ENCODE measurements at regions not wholly inside any gene's neighbourhood (a gene's known extent, or its start where the extent isn't known, plus 50 kb on each side); places are given as distances from the start of the nearest gene placed in this dataset.

DNA sequence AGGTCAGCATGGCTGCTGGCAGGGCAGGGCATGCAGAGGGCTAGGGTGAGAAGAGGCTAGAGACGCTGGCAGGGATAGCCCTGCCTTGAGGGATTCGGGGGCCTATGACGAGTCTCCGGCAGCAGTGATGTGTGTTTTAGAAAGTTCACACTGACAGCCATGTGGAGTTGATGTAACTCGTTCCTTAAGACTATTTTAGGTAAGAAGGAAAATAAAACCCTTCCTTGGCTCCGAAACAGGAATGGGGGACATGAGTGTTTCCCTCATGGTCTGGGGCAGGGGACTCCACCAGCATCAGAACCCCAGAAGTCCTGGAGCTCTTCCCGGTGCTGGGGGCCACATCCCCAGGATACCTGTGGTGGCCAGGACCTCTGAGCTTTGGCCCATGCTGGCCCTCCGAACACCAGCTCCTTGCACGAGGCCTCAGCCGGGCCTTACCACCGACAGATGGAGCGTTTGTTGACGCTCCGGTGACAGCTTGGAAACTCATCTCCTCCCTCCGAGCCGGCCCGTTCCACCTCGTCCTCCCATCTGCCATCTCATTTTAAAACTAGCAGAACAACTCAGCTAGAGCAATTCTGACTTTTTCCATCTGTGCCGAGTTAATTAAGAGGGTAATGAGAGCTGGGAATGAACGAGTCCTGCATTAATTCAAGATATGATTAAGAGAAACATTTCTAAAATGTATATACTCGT, 337.7 kb downstream of the CDK5RAP2 start:
- DNase-seq (ENCODE audit: low spot score), result no peak
- H3K4me3 Mint-ChIP-seq, result no peak overlapping the region
- H3K36me3 Mint-ChIP-seq (ENCODE audit: low read depth), result no peaks in the 10 kb centered on the region
- H3K27ac Mint-ChIP-seq, result no peak overlapping the region
- H3K27me3 Mint-ChIP-seq (ENCODE audit: insufficient read depth), result no peaks in the 10 kb centered on the region
- no peaks in the 10 kb centered on the region for H3K4me1 Mint-ChIP-seq (ENCODE audit: low read depth)
- intact Hi-C loops (cut with micrococcal nuclease), result no loop called here
- H3K9me3 Mint-ChIP-seq, result no peaks in the 10 kb centered on the region

DNA sequence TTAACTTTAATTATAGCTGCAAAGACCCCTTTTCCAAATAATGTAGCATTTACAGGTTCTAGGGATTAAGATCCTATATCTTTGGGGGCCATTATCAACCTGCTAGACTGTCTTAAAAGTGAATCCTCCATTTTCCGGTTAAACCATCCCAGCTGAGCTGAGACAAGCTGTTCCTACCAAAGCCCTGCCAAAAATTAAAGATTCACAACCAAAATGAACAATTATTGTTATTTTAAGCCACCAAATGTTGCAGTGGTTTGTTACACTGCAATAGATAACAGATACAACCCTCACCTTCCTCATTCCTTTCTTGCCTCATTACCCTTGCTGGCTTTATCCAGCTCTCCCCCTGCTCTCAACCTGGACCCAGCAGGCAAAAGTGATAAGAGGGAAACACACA, 343.4 kb downstream of the CDK5RAP2 start:
- Mint-ChIP-seq H3K27ac (no peak overlapping the region), H3K4me1 (ENCODE audit: low read depth) (no peaks in the 10 kb centered on the region), H3K36me3 (ENCODE audit: low read depth) (no peaks in the 10 kb centered on the region), H3K27me3 (ENCODE audit: insufficient read depth) (no peaks in the 10 kb centered on the region), H3K4me3 (no peak overlapping the region), H3K9me3 (no peaks in the 10 kb centered on the region)
- no peak for DNase-seq (ENCODE audit: low spot score)
- intact Hi-C loops (cut with micrococcal nuclease), result no loop called here

DNA sequence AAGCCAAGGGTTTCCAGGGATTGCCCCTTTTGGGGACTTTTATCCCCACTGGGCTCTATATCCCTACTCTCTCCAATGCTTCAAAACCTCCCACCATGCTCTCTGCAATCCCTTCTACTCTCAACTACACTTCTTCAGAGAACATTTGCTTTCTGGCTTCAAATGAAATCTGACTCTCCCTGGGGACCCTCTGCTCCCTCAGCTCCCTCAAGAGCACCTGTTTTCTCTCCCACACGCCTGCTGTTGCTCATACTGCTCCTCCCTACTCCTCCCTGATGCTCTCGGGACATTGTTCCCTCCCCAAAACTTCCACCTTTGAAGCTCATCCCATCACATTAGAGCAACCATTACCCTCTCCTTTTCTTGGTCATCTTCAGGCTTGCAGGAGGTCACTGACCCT, 344.9 kb downstream of the CDK5RAP2 start:
- Mint-ChIP-seq H3K27me3 (ENCODE audit: insufficient read depth) (peaks cover 2% of the 10 kb centered on the region), H3K4me3 (no peak overlapping the region)

DNA sequence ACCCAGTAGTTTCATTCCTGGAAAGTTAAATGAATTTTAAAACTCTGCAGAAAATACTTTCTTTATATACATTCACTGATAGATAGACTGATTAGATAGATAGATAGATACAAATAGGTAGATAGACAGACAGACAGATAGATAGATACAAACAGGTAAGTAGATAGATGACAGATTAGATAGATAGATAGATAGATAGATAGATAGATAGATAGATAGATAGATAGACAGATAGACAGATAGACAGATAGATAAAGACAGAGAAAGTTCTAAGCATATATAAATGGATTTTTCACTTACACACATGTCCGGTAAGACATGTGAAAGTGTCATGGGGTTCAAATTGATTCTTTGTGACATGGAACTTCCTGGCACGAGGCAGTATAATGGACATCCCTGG, 349.7 kb downstream of the CDK5RAP2 start:
- no peak for DNase-seq (ENCODE audit: low spot score)
- peaks cover 2% of the 10 kb centered on the region for H3K27me3 Mint-ChIP-seq (ENCODE audit: insufficient read depth)
- intact Hi-C loops (cut with micrococcal nuclease), result no loop called here
- H3K36me3 Mint-ChIP-seq (ENCODE audit: low read depth), result no peaks in the 10 kb centered on the region
- H3K27ac Mint-ChIP-seq, result no peak overlapping the region
- H3K9me3 Mint-ChIP-seq, result no peaks in the 10 kb centered on the region
- no peak overlapping the region for H3K4me3 Mint-ChIP-seq
- H3K4me1 Mint-ChIP-seq (ENCODE audit: low read depth), result no peaks in the 10 kb centered on the region

More for the DNA sequence above, 344.9 kb downstream of the CDK5RAP2 start:
- no peak for DNase-seq (ENCODE audit: low spot score)
- no peaks in the 10 kb centered on the region for H3K4me1 Mint-ChIP-seq (ENCODE audit: low read depth)
- no peaks in the 10 kb centered on the region for H3K9me3 Mint-ChIP-seq
- intact Hi-C loops (cut with micrococcal nuclease), result no loop called here
- no peak overlapping the region for H3K27ac Mint-ChIP-seq
- no peaks in the 10 kb centered on the region for H3K36me3 Mint-ChIP-seq (ENCODE audit: low read depth)

DNA sequence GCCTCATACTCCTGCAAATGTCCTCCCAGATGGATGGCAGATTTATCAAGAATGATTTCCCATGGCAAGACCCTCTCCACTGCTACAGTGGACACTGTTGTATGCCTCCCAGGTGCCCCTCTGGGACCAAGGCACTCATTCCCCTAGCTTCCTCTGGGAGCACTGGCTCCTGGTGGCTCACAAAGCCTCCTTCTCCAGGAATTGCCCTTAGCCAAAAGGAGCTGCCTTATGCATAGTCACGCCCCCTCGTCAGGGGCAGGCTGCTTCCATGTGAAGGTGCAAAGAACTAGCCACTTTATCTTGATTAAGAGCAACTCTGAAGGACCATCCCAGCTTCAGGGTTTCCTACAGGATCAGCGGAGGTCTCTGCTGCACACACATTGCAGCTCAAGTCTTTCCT, 358.1 kb downstream of the CDK5RAP2 start:
- H3K9me3 Mint-ChIP-seq, result no peaks in the 10 kb centered on the region
- intact Hi-C loops (cut with micrococcal nuclease), result no loop called here

DNA sequence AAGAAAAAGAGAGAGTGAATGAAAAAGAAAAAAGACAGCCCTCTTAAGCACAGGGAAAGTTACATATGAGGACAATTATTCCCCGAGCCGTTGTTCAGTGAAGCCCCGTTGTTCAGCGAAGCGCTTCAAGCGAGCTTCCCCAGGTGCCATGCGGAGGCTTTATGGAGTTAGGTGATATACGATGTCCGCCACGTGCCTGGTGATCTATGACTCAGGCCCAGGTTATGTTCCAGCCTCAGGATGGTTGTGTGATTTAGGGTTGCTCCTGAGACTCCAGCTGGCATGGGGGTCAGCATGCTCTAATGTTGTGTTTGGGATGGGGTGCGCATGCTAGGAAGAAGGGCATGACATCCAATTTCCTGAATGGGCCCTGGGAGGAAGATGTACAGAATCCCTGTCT, 365.6 kb downstream of the CDK5RAP2 start:
- Mint-ChIP-seq H3K9me3 (no peaks in the 10 kb centered on the region), H3K4me3 (no peak overlapping the region), H3K4me1 (ENCODE audit: low read depth) (no peaks in the 10 kb centered on the region), H3K36me3 (ENCODE audit: low read depth) (no peaks in the 10 kb centered on the region), H3K27me3 (ENCODE audit: insufficient read depth) (no peaks in the 10 kb centered on the region), H3K27ac (no peak overlapping the region)
- no peak for DNase-seq (ENCODE audit: low spot score)
- intact Hi-C loops (cut with micrococcal nuclease), result no loop called here

More for the DNA sequence above, 358.1 kb downstream of the CDK5RAP2 start:
- H3K4me1 Mint-ChIP-seq (ENCODE audit: low read depth), result no peaks in the 10 kb centered on the region
- H3K27me3 Mint-ChIP-seq (ENCODE audit: insufficient read depth), result no peaks in the 10 kb centered on the region
- no peaks in the 10 kb centered on the region for H3K36me3 Mint-ChIP-seq (ENCODE audit: low read depth)
- no peak overlapping the region for H3K4me3 Mint-ChIP-seq
- no peak for DNase-seq (ENCODE audit: low spot score)
- H3K27ac Mint-ChIP-seq, result no peak overlapping the region

DNA sequence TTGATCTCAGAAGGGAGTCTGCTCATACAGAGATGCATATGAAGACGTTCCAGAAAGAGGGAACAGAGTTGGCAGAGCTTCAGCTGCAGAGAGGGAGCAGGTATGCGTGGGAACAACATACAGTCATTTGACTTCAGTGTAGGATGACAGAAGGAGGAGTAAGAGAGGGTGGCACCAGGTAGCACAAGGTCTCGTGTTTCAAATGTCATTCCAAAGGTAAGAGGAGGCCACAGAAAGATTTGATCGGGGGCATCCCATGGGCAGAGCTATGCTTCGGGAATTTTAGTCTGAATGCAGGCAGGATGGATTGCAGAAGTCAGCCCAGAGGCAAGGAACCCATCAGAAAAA, 367.1 kb downstream of the CDK5RAP2 start:
- intact Hi-C loops (cut with micrococcal nuclease), result no loop called here
- DNase-seq (ENCODE audit: low spot score), result no peak
- no peaks in the 10 kb centered on the region for H3K4me1 Mint-ChIP-seq (ENCODE audit: low read depth)
- H3K9me3 Mint-ChIP-seq, result no peaks in the 10 kb centered on the region
- no peaks in the 10 kb centered on the region for H3K27me3 Mint-ChIP-seq (ENCODE audit: insufficient read depth)
- H3K36me3 Mint-ChIP-seq (ENCODE audit: low read depth), result no peaks in the 10 kb centered on the region
- H3K4me3 Mint-ChIP-seq, result no peak overlapping the region
- H3K27ac Mint-ChIP-seq, result no peak overlapping the region

DNA sequence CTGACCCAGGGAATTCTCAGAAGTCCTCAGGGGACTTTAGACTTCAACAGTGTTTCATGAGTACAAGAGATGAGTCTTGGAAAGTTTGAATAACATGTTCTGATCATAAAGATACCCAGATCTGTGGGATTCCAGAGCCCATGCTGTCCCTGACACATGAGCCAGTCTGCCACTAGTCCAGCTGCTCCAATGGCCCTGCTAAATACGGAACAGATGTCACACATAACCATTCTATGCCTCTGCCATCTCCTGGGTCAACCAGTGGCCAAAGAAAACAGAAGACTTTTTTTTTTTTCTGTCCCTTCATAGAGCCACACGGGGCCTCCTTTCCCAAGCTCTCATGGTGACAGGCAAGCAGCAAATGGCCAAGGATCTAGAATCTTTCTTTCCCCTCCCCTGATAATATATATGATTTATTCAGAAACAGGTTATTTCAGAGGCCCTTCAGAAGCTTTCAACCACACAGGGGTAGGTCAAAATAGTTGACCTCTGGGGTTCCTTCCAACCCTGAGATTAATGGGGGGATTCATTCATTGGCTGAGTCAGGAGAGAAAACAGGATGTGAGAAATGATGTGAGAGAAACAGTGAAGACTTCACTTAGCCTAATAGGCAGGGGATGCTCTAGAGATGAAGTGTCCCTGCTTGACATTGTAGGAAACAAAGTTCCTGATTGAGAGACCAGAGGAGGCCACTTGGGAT, 367.7 kb downstream of the CDK5RAP2 start:
- H3K27me3 Mint-ChIP-seq (ENCODE audit: insufficient read depth), result peaks cover 1% of the 10 kb centered on the region
- intact Hi-C loops (cut with micrococcal nuclease), result no loop called here
- H3K27ac Mint-ChIP-seq, result no peak overlapping the region

DNA sequence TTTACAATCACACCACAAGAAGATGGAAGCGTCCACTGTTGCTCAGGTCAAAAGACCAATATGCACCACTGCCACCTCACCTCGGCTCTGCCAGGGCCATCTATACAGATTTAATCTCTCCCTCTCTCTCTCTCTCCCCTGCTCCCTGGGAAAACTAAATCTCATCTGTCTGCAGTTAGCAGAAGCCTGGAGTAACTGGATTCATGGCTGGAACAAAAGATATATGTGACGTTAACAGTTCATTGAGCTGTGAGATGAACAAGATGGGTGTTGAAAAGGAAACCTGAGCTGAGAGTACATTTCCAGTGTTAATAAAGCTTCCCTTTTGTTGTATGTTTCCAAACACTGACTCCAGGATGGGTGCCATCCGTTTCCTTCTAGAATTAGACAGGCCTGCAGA, 369.7 kb downstream of the CDK5RAP2 start:
- Mint-ChIP-seq H3K4me3 (no peak overlapping the region), H3K27me3 (ENCODE audit: insufficient read depth) (peaks cover 1% of the 10 kb centered on the region), H3K36me3 (ENCODE audit: low read depth) (no peaks in the 10 kb centered on the region), H3K9me3 (no peaks in the 10 kb centered on the region), H3K4me1 (ENCODE audit: low read depth) (no peaks in the 10 kb centered on the region), H3K27ac (no peak overlapping the region)
- intact Hi-C loops (cut with micrococcal nuclease), result no loop called here
- no peak for DNase-seq (ENCODE audit: low spot score)

More for the DNA sequence above, 367.7 kb downstream of the CDK5RAP2 start:
- Mint-ChIP-seq H3K36me3 (ENCODE audit: low read depth) (no peaks in the 10 kb centered on the region), H3K4me3 (no peak overlapping the region), H3K4me1 (ENCODE audit: low read depth) (no peaks in the 10 kb centered on the region), H3K9me3 (no peaks in the 10 kb centered on the region)
- no peak for DNase-seq (ENCODE audit: low spot score)

DNA sequence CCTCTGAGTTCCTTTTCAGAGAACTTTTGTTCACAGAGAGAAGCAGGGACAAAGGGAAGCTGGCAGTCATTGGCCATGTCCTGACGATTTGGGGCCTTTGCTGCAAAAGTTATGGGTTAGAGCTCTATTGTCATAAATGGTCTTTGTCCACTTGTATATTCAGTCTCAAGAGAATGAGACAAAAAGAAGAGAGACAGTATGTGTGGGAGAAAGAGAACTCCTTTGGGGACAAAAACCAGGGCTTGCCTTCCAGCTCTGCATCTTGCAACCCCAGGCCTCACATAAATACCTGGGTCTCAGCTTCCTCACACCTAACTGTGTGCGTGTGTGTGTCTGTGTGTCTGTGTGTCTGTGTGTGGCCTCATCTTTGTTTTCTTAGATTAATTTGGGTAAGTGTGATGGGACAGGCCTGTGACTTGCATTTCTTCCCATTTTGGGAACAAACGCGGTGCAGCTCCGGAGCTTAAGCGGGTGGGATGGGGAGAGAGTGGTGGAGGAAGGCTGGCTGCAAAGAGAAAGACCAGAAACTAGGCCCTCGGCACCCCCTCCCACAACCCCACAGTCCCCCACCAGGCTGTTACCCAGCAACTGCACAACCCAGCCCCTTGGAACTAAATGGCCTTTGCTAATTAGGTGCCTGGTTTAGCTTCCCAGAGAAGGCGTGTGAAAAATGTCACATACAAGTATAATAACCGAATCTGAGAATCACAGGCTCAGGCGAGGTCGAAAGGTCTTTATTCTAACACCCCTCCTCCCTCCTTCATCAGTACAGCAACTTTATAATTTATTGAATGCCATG, 376.9 kb downstream of the CDK5RAP2 start:
- DNase-seq (ENCODE audit: low spot score), result no peak
- no peak overlapping the region for H3K4me3 Mint-ChIP-seq
- intact Hi-C loops (cut with micrococcal nuclease), result no loop called here
- no peaks in the 10 kb centered on the region for H3K9me3 Mint-ChIP-seq
- H3K4me1 Mint-ChIP-seq (ENCODE audit: low read depth), result no peaks in the 10 kb centered on the region
- H3K36me3 Mint-ChIP-seq (ENCODE audit: low read depth), result no peaks in the 10 kb centered on the region
- H3K27ac Mint-ChIP-seq, result no peak overlapping the region
- peaks cover 1% of the 10 kb centered on the region for H3K27me3 Mint-ChIP-seq (ENCODE audit: insufficient read depth)

DNA sequence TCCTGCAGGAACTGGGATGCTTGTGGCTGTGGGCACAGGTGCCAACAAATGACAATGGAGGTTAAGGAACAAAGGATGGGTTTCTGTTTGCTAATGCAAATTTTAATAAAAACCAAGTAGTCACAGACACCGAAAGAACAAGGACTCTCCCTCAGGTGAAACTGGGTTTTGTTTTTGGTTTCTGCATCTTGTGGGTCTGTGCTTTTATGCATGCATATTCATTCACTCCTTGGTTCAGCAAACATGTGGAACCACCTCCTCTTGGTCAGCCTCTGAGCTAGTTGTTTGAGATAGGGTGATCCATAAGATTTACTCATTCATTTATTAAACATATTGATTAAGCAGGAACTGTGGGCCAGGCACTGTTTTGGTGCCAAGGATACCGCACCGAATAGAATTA, 381.9 kb downstream of the CDK5RAP2 start:
- Mint-ChIP-seq H3K4me1 (ENCODE audit: low read depth) (no peaks in the 10 kb centered on the region), H3K27me3 (ENCODE audit: insufficient read depth) (no peaks in the 10 kb centered on the region), H3K4me3 (no peak overlapping the region), H3K27ac (no peak overlapping the region), H3K36me3 (ENCODE audit: low read depth) (no peaks in the 10 kb centered on the region), H3K9me3 (no peaks in the 10 kb centered on the region)
- intact Hi-C loops (cut with micrococcal nuclease), result no loop called here
- DNase-seq (ENCODE audit: low spot score), result no peak

DNA sequence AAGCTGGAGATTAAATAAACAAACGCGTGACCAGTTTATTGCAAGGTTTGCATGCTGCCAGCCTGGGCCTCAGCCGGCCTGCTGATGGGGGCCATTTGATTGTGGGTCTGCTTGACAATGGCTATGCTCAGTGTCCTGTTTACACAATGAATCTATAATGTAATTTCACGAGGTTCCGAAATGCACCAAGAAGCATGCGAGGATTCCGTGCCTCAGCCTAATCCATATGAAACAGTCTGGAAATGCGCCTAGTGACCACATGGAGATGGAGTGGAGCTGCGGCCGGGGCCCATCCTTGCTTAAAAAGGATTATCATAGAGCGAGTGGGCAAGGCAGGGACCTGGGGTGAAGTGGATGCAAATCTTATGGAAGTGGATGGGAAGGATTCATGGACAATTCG, 382.4 kb downstream of the CDK5RAP2 start:
- H3K36me3 Mint-ChIP-seq (ENCODE audit: low read depth), result no peaks in the 10 kb centered on the region
- no peaks in the 10 kb centered on the region for H3K9me3 Mint-ChIP-seq

DNA sequence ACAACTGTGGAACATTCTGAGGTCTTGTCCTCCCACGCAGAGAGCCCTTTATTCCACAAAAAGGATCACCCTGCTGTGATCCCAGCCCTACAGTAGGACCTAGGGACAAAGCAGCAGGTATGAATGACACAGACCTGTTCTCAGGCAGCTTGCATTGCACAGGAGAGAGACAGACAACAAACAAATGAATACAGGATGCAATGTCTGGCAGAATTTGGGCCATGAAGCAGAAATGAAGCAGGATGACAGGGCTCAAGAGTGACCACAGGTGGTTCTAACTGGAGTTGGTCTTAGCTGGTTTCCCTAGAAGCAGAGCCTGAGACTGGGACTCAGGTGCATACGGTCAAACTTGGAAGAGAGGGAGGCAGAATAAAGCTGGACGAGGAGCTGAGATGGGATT, 388.8 kb downstream of the CDK5RAP2 start:
- DNase-seq (ENCODE audit: low spot score), result no peak
- H3K4me3 Mint-ChIP-seq, result no peak overlapping the region
- H3K36me3 Mint-ChIP-seq (ENCODE audit: low read depth), result no peaks in the 10 kb centered on the region
- H3K9me3 Mint-ChIP-seq, result no peaks in the 10 kb centered on the region
- no peak overlapping the region for H3K27ac Mint-ChIP-seq
- H3K27me3 Mint-ChIP-seq (ENCODE audit: insufficient read depth), result peaks cover 1% of the 10 kb centered on the region
- intact Hi-C loops (cut with micrococcal nuclease), result no loop called here
- H3K4me1 Mint-ChIP-seq (ENCODE audit: low read depth), result no peaks in the 10 kb centered on the region

More for the DNA sequence above, 382.4 kb downstream of the CDK5RAP2 start:
- Mint-ChIP-seq H3K27me3 (ENCODE audit: insufficient read depth) (no peaks in the 10 kb centered on the region), H3K4me3 (no peak overlapping the region), H3K27ac (no peak overlapping the region), H3K4me1 (ENCODE audit: low read depth) (no peaks in the 10 kb centered on the region)
- intact Hi-C loops (cut with micrococcal nuclease), result no loop called here
- DNase-seq (ENCODE audit: low spot score), result no peak
